HEK293T (cell line): ENCODE measurements at regions not wholly inside any gene's neighbourhood (a gene's known extent, or its start where the extent isn't known, plus 50 kb on each side); places are given as distances from the start of the nearest gene placed in this dataset.

Experiments
- ARNT ChIP-seq: fragments of 450-650 bp; IDR thresholded peaks from 2 replicates; pipeline ENCODE4 v1.6.1; 2017; ENCODE audit warnings: mild to moderate bottlenecking
- BHLHE40 ChIP-seq: fragments of 450-650 bp; IDR thresholded peaks from 2 replicates; pipeline ENCODE4 v1.6.1; 2016; ENCODE audit warnings: mild to moderate bottlenecking, moderate library complexity, borderline replicate concordance
- CTBP1 ChIP-seq: fragments of 450-650 bp; IDR thresholded peaks from 2 replicates; pipeline ENCODE4 v1.6.1; 2016; ENCODE audit warnings: borderline replicate concordance
- ELF4 ChIP-seq: fragments of 450-650 bp; IDR thresholded peaks from 2 replicates; pipeline ENCODE4 v1.6.1; 2017; ENCODE audit warnings: antibody characterized with exemption
- FOXA1 ChIP-seq: fragments of 450-650 bp; IDR thresholded peaks from 2 replicates; pipeline ENCODE4 v1.6.1; 2016; ENCODE audit warnings: mild to moderate bottlenecking
- FOXK2 ChIP-seq: fragments of 450-650 bp; IDR thresholded peaks from 2 replicates; pipeline ENCODE4 v1.6.1; 2016; ENCODE audit warnings: mild to moderate bottlenecking
- FOXM1 ChIP-seq: fragments of 450-650 bp; IDR thresholded peaks from 2 replicates; pipeline ENCODE4 v1.6.1; 2017; ENCODE audit warnings: mild to moderate bottlenecking, borderline replicate concordance
- HDGF ChIP-seq: fragments of 450-650 bp; IDR thresholded peaks from 2 replicates; pipeline ENCODE4 v1.6.1; 2017; ENCODE audit warnings: antibody characterized with exemption, borderline replicate concordance
- L3MBTL2 ChIP-seq: fragments of 450-650 bp; conservative IDR thresholded peaks from 2 replicates; pipeline ENCODE4 v1.6.1; 2016; ENCODE audit warnings: mild to moderate bottlenecking
- NFRKB ChIP-seq: fragments of 450-650 bp; IDR thresholded peaks from 2 replicates; pipeline ENCODE4 v1.6.1; 2016; ENCODE audit warnings: mild to moderate bottlenecking, moderate library complexity
- PKNOX1 ChIP-seq: fragments of 450-650 bp; IDR thresholded peaks from 2 replicates; pipeline ENCODE4 v1.6.1; 2016
- SP1 ChIP-seq: fragments of 450-650 bp; IDR thresholded peaks from 2 replicates; pipeline ENCODE4 v1.6.1; 2017
- SUZ12 ChIP-seq: fragments of 450-650 bp; IDR thresholded peaks from 2 replicates; pipeline ENCODE4 v1.6.1; 2016; ENCODE audit warnings: mild to moderate bottlenecking
- TARDBP ChIP-seq: fragments of 450-650 bp; IDR thresholded peaks from 2 replicates; pipeline ENCODE4 v1.6.1; 2016

GRCh38 chr2:83291083-83291482 lies 1168.0 kb downstream of the SUCLG1 start:
- TF ChIP-seq PKNOX1 (no peak), ARNT (no peak), HDGF (no peak), BHLHE40 (no peak), SP1 (no peak), FOXA1 (no peak), FOXM1 (no peak), SUZ12 (no peak), TARDBP (no peak), NFRKB (no peak), ELF4 (no peak), FOXK2 (no peak), CTBP1 (no peak), L3MBTL2 (no peak)
